GM20000 (cell line): ENCODE measurements at regions not wholly inside any gene's neighbourhood (a gene's known extent, or its start where the extent isn't known, plus 50 kb on each side); places are given as distances from the start of the nearest gene placed in this dataset.

Experiments
- DNase-seq: peaks from one replicate; pipeline ENCODE4 v3.0.0; 2012; ENCODE audit warnings: low spot score
- TF ChIP-seq, protein P1 (sequence below): IDR thresholded peaks from 2 replicates; pipeline ENCODE4 v1.5.1; 2012; ENCODE audit warnings: mild to moderate bottlenecking, control low read depth; ENCODE audit errors: extremely low read depth, missing control alignments

DNA sequence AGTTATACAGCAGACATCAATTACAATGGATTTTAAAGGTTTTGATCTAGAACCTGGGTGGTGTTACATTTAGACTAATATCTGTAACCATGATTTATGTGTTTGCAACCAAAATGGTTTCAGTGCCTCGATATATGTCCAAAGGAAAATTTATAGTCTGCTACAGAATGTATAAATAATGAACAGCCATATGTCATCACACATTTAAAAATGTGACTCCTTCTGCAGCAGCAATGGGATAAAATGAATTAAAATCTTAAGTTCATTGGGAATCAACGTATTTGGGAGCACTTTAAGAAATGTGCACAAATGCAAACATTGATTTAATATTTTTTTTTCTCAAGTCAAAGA is 610.2 kb downstream of the TMEM114 start:
- DNase-seq = no peak
- TF ChIP-seq, protein P1, sequence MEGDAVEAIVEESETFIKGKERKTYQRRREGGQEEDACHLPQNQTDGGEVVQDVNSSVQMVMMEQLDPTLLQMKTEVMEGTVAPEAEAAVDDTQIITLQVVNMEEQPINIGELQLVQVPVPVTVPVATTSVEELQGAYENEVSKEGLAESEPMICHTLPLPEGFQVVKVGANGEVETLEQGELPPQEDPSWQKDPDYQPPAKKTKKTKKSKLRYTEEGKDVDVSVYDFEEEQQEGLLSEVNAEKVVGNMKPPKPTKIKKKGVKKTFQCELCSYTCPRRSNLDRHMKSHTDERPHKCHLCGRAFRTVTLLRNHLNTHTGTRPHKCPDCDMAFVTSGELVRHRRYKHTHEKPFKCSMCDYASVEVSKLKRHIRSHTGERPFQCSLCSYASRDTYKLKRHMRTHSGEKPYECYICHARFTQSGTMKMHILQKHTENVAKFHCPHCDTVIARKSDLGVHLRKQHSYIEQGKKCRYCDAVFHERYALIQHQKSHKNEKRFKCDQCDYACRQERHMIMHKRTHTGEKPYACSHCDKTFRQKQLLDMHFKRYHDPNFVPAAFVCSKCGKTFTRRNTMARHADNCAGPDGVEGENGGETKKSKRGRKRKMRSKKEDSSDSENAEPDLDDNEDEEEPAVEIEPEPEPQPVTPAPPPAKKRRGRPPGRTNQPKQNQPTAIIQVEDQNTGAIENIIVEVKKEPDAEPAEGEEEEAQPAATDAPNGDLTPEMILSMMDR = no peak

DNA sequence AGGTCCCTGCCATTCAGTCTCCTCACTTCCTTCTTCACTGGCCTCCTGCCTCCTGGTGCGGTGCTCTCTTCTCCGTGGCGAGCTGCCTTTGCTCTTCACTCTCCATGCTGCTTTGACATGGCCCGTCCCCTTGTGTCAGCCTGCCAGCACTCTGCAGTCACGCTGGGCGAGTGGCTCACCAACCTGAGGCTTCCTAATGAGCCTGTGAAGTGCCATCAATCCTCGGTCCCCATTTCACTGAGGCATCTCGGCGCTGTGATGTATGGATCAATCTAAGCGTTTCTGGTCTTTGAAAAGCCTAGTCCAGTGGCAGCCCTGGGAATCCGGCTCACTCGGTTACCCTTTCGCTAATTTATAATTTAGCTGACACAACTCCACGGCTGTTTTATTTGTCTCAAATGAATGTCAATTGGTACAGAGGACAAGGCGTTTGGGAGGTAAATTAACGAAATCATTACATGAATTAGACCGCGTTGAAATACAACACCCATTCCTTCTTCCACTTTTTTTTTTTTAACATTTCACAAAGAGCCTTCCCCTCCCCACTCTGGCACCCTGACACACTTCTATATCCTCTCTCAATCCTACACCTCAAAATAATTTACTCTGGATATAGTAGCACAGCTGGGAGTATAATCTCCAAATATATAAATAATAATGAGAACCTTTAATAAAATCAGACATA is 610.7 kb downstream of the TMEM114 start:
- TF ChIP-seq, protein P1 = no peak
- DNase-seq = no peak

DNA sequence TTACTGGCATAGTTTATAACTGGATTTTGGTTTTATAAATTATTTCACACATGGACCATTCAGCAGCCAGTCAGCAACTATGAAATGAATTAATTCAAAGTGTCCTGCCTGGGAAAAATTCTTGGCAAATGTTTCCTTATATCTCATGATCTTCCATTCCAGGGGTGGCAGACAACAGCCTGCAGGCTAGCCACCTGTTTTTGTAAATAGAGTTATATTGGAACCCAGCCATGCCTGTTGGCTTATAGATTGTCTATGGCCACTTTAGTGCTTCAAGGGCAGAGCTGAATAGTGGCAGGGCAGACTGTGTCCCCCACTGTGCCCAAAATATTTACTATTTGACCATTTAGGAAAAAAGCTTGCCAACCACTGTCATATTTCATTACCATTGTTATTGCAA is 613.7 kb downstream of the TMEM114 start:
- DNase-seq = no peak
- TF ChIP-seq, protein P1 = no peak

DNA sequence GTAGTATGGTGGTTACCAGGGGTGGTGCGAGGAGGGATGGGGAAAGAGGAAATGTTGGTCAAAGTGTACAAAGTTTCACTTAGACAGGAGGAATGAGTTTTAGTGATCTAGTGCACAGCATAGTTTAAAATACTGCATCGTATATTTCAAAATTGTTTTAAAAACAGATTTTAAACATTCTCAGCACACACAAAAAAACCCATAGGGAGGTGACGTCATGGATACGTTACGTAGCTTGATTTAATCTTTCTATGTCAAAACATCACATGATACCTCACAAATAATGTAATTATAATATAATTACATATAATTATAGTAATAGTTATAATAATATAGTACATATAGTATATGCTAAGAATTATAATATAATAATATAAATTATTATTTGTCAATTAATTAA is 614.2 kb downstream of the TMEM114 start:
- DNase-seq = no peak
- TF ChIP-seq, protein P1 = no peak

DNA sequence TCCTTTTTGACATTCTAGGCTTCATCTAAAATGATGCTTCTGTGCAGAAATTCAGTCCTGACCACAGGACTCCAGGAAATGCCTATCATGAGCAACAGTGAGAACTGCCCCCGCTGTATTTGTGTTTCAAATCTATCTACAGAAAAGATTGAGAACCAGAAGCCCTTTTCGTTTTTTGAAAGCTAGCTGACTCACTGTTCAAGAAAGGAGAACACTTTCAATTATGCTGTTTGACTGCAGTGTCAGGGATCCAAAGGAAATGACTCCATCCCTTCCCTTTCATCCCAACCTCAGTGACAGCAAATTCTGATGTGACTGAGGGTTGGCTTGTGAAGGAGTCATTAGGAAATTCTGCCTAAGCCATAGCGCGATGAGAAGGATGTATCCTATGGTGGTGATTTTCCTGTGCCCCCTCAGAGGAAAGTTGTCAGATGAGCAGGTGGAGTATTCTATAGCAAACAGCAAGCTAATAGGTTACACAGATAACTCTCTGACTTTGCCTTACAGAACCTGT is 622.3 kb downstream of the TMEM114 start:
- TF ChIP-seq, protein P1 = no peak
- DNase-seq = no peak

DNA sequence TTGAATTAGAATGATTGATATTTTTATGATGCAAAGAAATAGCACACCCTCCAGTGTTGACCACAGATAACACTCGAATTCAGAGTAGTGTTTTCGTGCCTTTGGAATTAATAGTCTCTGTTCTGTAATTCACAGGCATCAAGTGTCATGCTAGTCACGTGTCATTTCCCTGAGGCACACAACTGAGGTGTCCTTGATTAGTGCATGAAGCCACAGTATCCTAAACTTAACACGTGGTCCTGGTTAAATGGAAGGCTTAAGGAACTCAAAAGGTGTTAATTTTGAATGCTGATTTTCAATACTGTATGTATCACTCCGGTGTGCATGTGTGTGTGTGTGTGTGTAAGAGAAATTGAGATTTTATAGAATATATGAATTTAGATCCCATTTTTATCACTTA is 625.6 kb downstream of the TMEM114 start:
- DNase-seq = no peak
- TF ChIP-seq, protein P1 = no peak

DNA sequence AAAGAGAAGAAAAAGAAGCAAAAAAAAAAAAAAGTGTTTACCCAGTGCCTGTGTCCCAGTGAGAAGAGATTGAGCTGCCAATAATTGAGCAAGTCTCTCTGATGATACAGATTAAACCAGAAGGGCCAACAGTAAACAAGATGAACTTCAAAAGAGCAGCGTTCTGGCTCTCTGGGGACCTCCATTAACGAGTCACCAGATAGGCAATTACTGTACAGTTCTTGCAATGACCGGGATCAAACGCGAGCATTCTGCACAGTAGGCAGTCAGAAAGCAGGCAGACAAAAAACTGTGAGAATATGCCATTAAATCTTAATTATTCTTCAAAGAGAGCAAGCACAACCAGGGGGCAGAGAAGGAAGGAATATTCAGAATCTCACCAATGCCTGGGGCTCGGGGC is 626.1 kb downstream of the TMEM114 start:
- TF ChIP-seq, protein P1 = no peak
- DNase-seq = no peak
